Left renal cortex interstitium (tissue), 4 donors: ENCODE measurements at regions not wholly inside any gene's neighbourhood (a gene's known extent, or its start where the extent isn't known, plus 50 kb on each side); places are given as distances from the start of the nearest gene placed in this dataset.
"Not testable (repeated sequence)": the region's sequence is repeated elsewhere in the genome, so short reads cannot be mapped to it uniquely, and the experiment has no call there.

ENCODE experiments used
- DNase-seq, 4 donors: peaks; one replicate each; pipeline ENCODE4 v3.0.0-alpha.2; 2013; ENCODE audit warnings: low read depth in 4 of 4, low spot score in 2 of 4, missing footprints in 1 of 4

- DNase-seq: not testable (repeated sequence)
These were observed 357.3 kb upstream of the WSB1 start for GRCh38 chr17:26936645-26937044.

GRCh38 chr17:26937750-26938322 lies 356.1 kb upstream of the WSB1 start:
- not testable (repeated sequence) for DNase-seq

- DNase-seq: not testable (repeated sequence)
These were observed 354.2 kb upstream of the WSB1 start for GRCh38 chr17:26939755-26940154.

- not testable (repeated sequence) for DNase-seq
These were observed 353.3 kb upstream of the WSB1 start for GRCh38 chr17:26940587-26940986.

GRCh38 chr17:26962255-26963162 lies 331.4 kb upstream of the WSB1 start:
- no peak for DNase-seq

GRCh38 chr17:26963163-26963503 lies 330.8 kb upstream of the WSB1 start:
- no peak for DNase-seq

GRCh38 chr17:26965898-26966624 lies 327.9 kb upstream of the WSB1 start:
- DNase-seq: not testable (repeated sequence)

- not testable (repeated sequence) for DNase-seq
These were observed 327.2 kb upstream of the WSB1 start for GRCh38 chr17:26966625-26967179.

GRCh38 chr17:26981845-26982425 lies 312.0 kb upstream of the WSB1 start:
- DNase-seq: not testable (repeated sequence)

GRCh38 chr17:26982563-26982962 lies 311.4 kb upstream of the WSB1 start:
- not testable (repeated sequence) for DNase-seq

- DNase-seq: not testable (repeated sequence)
These were observed 306.1 kb upstream of the WSB1 start for GRCh38 chr17:26987851-26988250.

GRCh38 chr17:26994648-26995047 lies 299.3 kb upstream of the WSB1 start:
- DNase-seq: not testable (repeated sequence)

GRCh38 chr17:26996146-26996916 lies 297.6 kb upstream of the WSB1 start:
- not testable (repeated sequence) for DNase-seq

GRCh38 chr17:27007734-27008531 lies 286.0 kb upstream of the WSB1 start:
- not testable (repeated sequence) for DNase-seq

GRCh38 chr17:27009087-27009486 lies 284.8 kb upstream of the WSB1 start:
- no peak for DNase-seq

GRCh38 chr17:27010138-27010537 lies 283.8 kb upstream of the WSB1 start:
- not testable (repeated sequence) for DNase-seq

- not testable (repeated sequence) for DNase-seq
These were observed 263.4 kb upstream of the WSB1 start for GRCh38 chr17:27030552-27030951.

GRCh38 chr17:27038676-27039075 lies 255.2 kb upstream of the WSB1 start:
- DNase-seq: no peak

- not testable (repeated sequence) for DNase-seq
These were observed 248.9 kb upstream of the WSB1 start for GRCh38 chr17:27045039-27045438.
